ENCODE measurements at regions not wholly inside any gene's neighbourhood (a gene's known extent, or its start where the extent isn't known, plus 50 kb on each side); places are given as distances from the start of the nearest gene placed in this dataset.

DNA sequence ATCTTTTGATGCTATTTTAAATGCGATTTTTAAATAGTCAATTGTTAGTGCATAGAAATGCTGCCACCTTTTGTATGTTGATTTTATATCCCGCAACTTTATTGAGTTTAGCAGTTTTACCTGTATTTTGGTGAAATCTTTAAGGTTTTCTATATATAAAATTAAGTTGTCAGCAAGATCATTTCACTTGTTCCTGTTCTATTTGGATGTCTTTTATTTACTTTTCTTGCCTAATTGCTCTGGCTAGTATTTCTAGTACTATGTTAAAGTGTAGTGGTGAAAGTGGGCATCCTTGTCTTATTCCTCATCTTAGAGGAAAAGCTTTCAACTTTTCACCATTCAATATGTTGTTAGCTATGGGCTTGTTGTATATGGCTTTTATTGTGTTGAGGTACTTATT is 813.3 kb upstream of the CELF2 start:
- WGBS (ENCODE audit: missing lambda C conversion rate) = 4% methylated on average over 2 of the region's 2 CpGs
- ChIA-PET POLR2A (no interaction called here), CTCF (no interaction called here)
- Histone ChIP-seq H3K4me1 (no peaks in the 10 kb centered on the region), H3K4me3 (no peak overlapping the region), H3K27ac (no peak overlapping the region), H3K4me2 (no peak overlapping the region), H3K9me3 (peaks cover 14% of the 10 kb centered on the region; the same call in 2 of the 3 replicates)
- DNase-seq (ENCODE audit: low read depth in 1 of 2, low spot score in 1 of 2) = no peak
- ATAC-seq = no peak
- FAIRE-seq = no peak
- TF ChIP-seq GATA3 (IDR thresholded peaks at IDR 0.05; ENCODE audit: borderline replicate concordance) = no peak
- no peak for TF ChIP-seq TP53 (CRISPR knock-in tag; IDR thresholded peaks at IDR 0.05)
- TF ChIP-seq CHD4 (IDR thresholded peaks at IDR 0.05; ENCODE audit: borderline replicate concordance) = no peak
- TF ChIP-seq HOXB5 (CRISPR knock-in tag; IDR thresholded peaks at IDR 0.05) = no peak
- no peak for TF ChIP-seq MAFK (IDR thresholded peaks at IDR 0.05; ENCODE audit: partially characterized antibody)
- TF ChIP-seq HDAC2 (IDR thresholded peaks at IDR 0.05) = no peak
- TF ChIP-seq ZFP36 (IDR thresholded peaks at IDR 0.05; ENCODE audit: borderline replicate concordance, partially characterized antibody) = no peak
- TF ChIP-seq CBX2 (IDR thresholded peaks at IDR 0.05; ENCODE audit: borderline replicate concordance, low read depth) = no peak
- TF ChIP-seq SMC3 (IDR thresholded peaks at IDR 0.05) = no peak
- no peak for TF ChIP-seq PHF8 (IDR thresholded peaks at IDR 0.05; ENCODE audit: borderline replicate concordance, low read depth)
- no peak for TF ChIP-seq POLR2AphosphoS2 (conservative IDR thresholded peaks at IDR 0.05; ENCODE audit: low read length)
- no peak for TF ChIP-seq MYC (IDR thresholded peaks at IDR 0.05; ENCODE audit: borderline replicate concordance, low read length)

GRCh38 chr10:10205906-10206305 is 811.8 kb upstream of the CELF2 start:
- POLR2A ChIA-PET = no interaction called here
- no peak for ATAC-seq
- DNase-seq (ENCODE audit: low read depth in 1 of 2, low spot score in 1 of 2) = no peak
- WGBS (ENCODE audit: missing lambda C conversion rate) = 2% methylated on average over 2 of the region's 2 CpGs
- Histone ChIP-seq H3K9me3 (peaks cover 14% of the 10 kb centered on the region; the same call in 2 of the 3 replicates), H3K4me2 (no peak overlapping the region), H3K4me1 (no peaks in the 10 kb centered on the region), H3K4me3 (no peak overlapping the region), H3K27ac (no peak overlapping the region)
- TF ChIP-seq BHLHE40 (IDR thresholded peaks at IDR 0.05; ENCODE audit: low read depth, low read length) (no peak), CHD2 (IDR thresholded peaks at IDR 0.05; ENCODE audit: low read length, partially characterized antibody) (no peak), EHMT2 (IDR thresholded peaks at IDR 0.05; ENCODE audit: low read depth) (no peak), TFCP2L1 (CRISPR knock-in tag; IDR thresholded peaks at IDR 0.05) (no peak)
- TF ChIP-seq, protein P1, sequence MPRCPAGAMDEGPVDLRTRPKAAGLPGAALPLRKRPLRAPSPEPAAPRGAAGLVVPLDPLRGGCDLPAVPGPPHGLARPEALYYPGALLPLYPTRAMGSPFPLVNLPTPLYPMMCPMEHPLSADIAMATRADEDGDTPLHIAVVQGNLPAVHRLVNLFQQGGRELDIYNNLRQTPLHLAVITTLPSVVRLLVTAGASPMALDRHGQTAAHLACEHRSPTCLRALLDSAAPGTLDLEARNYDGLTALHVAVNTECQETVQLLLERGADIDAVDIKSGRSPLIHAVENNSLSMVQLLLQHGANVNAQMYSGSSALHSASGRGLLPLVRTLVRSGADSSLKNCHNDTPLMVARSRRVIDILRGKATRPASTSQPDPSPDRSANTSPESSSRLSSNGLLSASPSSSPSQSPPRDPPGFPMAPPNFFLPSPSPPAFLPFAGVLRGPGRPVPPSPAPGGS (IDR thresholded peaks at IDR 0.05) = no peak
- FAIRE-seq = no peak
- CTCF ChIA-PET = no interaction called here

DNA sequence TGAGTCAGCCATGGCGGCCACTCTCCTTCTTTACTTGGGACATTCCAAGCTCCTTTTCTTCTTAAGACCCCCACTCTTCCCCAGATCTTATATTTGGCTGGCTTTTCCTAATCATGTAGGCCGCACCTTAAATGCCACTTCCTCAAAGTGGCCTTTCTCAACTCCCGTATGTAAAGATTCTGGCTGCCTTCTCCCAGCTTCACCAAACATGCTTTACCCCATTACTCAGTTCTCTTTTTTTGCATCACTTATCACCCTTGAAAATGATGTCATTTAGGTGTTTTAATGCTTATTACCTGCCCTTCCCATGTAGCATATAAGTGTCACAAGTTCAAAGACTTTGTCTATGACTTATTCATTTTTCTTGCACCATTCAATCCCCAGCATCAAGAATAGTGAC is 810.1 kb upstream of the CELF2 start:
- WGBS (ENCODE audit: missing lambda C conversion rate) = 63% methylated on average over 2 of the region's 3 CpGs
- CTCF ChIA-PET = no interaction called here
- no peak overlapping the region for H3K27ac ChIP-seq
- H3K9me3 ChIP-seq = peaks cover 10% of the 10 kb centered on the region; the same call in 2 of the 3 replicates
- ATAC-seq (no peak), FAIRE-seq (no peak), DNase-seq (ENCODE audit: low read depth in 1 of 2, low spot score in 1 of 2) (no peak)
- H3K4me3 ChIP-seq = no peak overlapping the region
- H3K4me2 ChIP-seq = no peak overlapping the region
- POLR2A ChIA-PET = no interaction called here
- H3K4me1 ChIP-seq = no peaks in the 10 kb centered on the region
- TF ChIP-seq RARB (CRISPR knock-in tag; IDR thresholded peaks at IDR 0.05) (no peak), ELK1 (IDR thresholded peaks at IDR 0.05; ENCODE audit: low read depth, low read length) (no peak), EHMT2 (IDR thresholded peaks at IDR 0.05; ENCODE audit: low read depth) (no peak), ZFP36 (IDR thresholded peaks at IDR 0.05; ENCODE audit: borderline replicate concordance, partially characterized antibody) (no peak), MAX (IDR thresholded peaks at IDR 0.05) (no peak), ZSCAN20 (CRISPR knock-in tag; IDR thresholded peaks at IDR 0.05) (no peak)
